Right ventricle myocardium superior (tissue), 1 donor: ENCODE measurements at regions not wholly inside any gene's neighbourhood (a gene's known extent, or its start where the extent isn't known, plus 50 kb on each side); places are given as distances from the start of the nearest gene placed in this dataset.

Source experiments
- ATAC-seq: fragments of 200-7000 bp; cut with Tn5 transposase; one replicate; pipeline ENCODE4 v1.9.1; 2020; ENCODE audit warnings: mild to moderate bottlenecking; ENCODE audit not compliant: poor library complexity
- DNase-seq: peaks from one replicate; pipeline ENCODE4 v3.0.0-alpha.2; 2020
- intact Hi-C: fragments of 100-400 bp; cut with DNase I; formaldehyde crosslinking; loops from one replicate; pipeline ENCODE4 v1.11.2; 2022
- donor health status: DM: no; HTN: yes; CAD: no; lungs with severe emphysema.

GRCh38 chr9:78544230-78544629 is 247.3 kb downstream of the PSAT1 start:
- intact Hi-C loops = no loop called here
- no peak for ATAC-seq
- DNase-seq = no peak

- no peak for DNase-seq
- intact Hi-C loops = no loop called here
- ATAC-seq = no peak
These were observed 250.9 kb downstream of the PSAT1 start for GRCh38 chr9:78547831-78548230.

- intact Hi-C loops = no loop called here
- no peak for DNase-seq
These were observed 251.7 kb downstream of the PSAT1 start for GRCh38 chr9:78548670-78549069.

GRCh38 chr9:78549711-78550110 is 252.8 kb downstream of the PSAT1 start:
- intact Hi-C loops = no loop called here
- DNase-seq (no peak), ATAC-seq (no peak)

More at GRCh38 chr9:78548670-78549069, 251.7 kb downstream of the PSAT1 start:
- no peak for ATAC-seq

DNA sequence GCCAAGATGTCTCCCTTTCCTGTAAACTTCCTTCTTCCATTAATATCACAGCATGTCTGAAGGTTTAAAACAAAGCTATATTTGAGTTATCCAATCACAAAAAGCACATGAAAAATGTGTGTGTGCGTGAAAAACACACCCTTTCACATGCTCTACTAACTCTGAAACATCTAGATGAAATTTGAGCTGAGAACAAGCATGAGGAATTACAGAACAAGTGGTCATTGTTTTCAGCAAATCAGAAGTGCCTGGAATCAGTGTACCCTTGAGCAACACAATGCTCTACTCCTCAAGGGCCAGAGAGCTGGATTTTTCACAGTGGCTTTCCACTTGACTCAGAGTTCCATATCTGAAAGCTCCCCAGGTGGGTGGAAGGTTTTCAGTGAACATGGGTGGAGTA is 255.9 kb downstream of the PSAT1 start:
- DNase-seq (no peak), ATAC-seq (no peak)
- intact Hi-C loops = no loop called here

DNA sequence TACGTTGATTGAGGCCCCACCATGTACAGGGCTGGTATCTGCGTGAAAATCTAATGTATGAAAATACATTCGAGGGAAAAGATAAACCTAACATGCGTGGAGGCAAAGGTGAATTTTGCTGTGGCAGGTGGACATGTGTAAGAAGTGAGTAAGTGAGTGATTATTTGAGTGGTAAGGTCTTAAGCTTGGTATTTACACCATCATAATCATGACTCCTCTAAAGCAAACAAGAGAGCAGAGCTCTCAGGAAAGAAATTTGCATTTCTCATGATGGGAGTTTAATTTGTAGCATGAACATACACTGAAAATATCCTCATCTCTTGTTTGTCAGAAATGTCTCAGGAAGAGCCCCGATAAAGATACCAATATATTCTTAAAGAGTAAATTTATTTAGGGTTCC is 260.6 kb downstream of the PSAT1 start:
- ATAC-seq (no peak), DNase-seq (no peak)
- intact Hi-C loops = no loop called here

GRCh38 chr9:78559449-78559885 is 262.5 kb downstream of the PSAT1 start:
- no peak for ATAC-seq
- DNase-seq = no peak
- intact Hi-C loops = no loop called here

GRCh38 chr9:78562021-78562420 is 265.1 kb downstream of the PSAT1 start:
- intact Hi-C loops = no loop called here
- DNase-seq = no peak
- ATAC-seq = no peak

- intact Hi-C loops = no loop called here
- DNase-seq = no peak
- no peak for ATAC-seq
These were observed 266.3 kb downstream of the PSAT1 start for GRCh38 chr9:78563269-78563668.

GRCh38 chr9:78565481-78565880 is 268.6 kb downstream of the PSAT1 start:
- ATAC-seq = no peak
- intact Hi-C loops = no loop called here
- DNase-seq = no peak

DNA sequence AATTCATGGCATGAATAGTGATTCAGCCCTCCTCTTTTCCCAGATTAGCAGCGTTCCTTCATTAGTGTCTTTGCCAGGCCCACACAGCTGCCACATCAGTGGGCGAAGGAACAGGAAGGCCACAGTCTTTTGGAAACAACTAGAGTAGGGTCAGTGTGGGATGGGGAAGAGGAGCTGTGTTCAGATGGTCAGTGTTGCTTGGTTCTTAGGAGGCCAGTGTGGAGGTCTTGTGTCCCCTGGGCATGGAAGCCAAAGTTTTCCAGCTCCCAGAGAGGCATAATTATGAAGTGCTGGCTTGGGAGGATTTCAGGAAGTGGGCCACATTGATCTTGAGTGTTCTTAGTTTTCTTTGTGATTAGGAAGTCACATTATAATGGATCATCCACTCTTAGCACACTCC is 269.6 kb downstream of the PSAT1 start:
- intact Hi-C loops = no loop called here
- DNase-seq = no peak
- ATAC-seq = no peak

- DNase-seq (no peak), ATAC-seq (no peak)
- intact Hi-C loops = no loop called here
These were observed 270.2 kb downstream of the PSAT1 start for GRCh38 chr9:78566948-78567675.

DNA sequence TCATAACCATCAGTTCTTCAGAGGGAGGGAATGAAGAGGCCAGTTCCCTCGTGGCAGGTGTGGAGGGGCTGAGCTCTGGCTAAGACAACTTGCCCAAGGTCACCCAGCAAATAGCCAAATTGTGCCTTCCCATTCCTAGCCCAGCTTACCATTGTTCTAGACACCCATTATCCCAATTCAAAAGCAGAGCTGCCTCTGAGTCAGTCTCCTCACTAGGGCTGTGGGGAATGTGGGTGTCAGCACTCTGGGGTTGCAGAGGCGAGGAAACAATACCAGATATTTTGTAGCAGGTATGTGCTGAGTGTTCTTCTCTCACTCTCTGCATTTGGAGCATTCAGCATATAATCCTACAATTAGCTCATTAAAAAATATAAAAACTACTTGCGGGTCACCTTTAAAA is 270.8 kb downstream of the PSAT1 start:
- intact Hi-C loops = no loop called here
- DNase-seq = no peak
- ATAC-seq = no peak

- intact Hi-C loops = no loop called here
- no peak for DNase-seq
- no peak for ATAC-seq
These were observed 271.8 kb downstream of the PSAT1 start for GRCh38 chr9:78568774-78569173.

- ATAC-seq (no peak), DNase-seq (no peak)
- intact Hi-C loops = no loop called here
These were observed 275.3 kb downstream of the PSAT1 start for GRCh38 chr9:78572266-78572665.

GRCh38 chr9:78573205-78573604 is 276.3 kb downstream of the PSAT1 start:
- DNase-seq (no peak), ATAC-seq (no peak)
- intact Hi-C loops = no loop called here

- DNase-seq (no peak), ATAC-seq (no peak)
- intact Hi-C loops = no loop called here
These were observed 276.7 kb downstream of the PSAT1 start for GRCh38 chr9:78573669-78574068.

DNA sequence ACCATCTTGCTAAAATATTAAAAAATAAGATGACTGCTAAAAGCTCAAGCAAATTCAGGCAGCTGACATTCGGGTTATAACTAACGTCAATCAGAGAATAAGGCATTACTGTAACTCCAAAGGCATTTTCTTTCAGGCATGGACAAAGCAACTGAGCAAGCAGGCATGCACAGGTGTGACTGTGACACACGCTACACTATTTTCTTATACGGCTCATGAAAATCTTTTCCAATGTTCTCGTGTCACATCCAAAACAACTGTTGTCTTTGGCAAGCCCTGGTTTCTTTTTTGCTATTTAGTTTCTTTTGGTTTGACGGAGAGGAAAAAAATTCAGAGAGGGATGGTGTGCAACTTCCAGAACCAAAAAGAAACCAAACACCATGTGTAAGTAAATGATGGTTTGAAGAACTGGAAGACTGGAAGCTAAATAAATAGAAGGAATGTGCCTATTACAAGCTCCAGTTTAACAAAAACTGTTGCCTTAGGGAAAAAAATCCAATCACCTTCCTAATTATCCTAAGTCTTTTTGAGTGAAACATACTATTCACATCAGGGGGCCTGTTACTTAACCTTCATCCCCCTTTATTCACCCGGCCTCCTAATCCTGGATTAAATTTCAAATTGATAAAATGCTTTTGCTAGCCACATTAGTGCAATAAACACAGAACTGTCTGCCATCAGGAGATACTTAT is 277.6 kb downstream of the PSAT1 start:
- DNase-seq (no peak), ATAC-seq (no peak)
- intact Hi-C loops = no loop called here

GRCh38 chr9:78575081-78575480 is 278.2 kb downstream of the PSAT1 start:
- intact Hi-C loops = no loop called here
- DNase-seq = no peak

DNA sequence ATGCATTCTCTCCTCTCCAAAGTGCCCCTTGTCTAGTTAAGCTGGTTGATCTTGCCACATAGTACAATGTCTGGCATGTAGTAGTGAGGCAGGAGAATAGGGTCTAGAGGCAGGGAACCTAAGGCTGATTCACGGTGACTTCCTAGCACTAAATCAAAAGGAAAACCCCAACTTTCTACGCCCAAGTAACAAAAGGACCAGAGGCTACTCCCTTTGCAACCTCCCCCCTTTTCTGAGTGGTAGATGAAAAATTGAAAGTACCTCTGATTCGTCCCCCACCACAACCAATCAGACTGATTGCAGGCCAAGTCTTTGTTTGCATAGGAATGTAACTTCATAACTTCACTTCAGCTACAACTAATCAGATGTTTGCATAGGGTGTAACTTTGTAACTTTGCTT is 278.8 kb downstream of the PSAT1 start:
- ATAC-seq (no peak), DNase-seq (no peak)
- intact Hi-C loops = no loop called here

More at GRCh38 chr9:78575081-78575480, 278.2 kb downstream of the PSAT1 start:
- no peak for ATAC-seq
